PC-3 (cell line): ENCODE measurements at regions not wholly inside any gene's neighbourhood (a gene's known extent, or its start where the extent isn't known, plus 50 kb on each side); places are given as distances from the start of the nearest gene placed in this dataset.

Experiments used
- ATAC-seq: fragments of 200-7000 bp; cut with Tn5 transposase; 2 replicates; pipeline ENCODE4 v1.9.1; 2020; ENCODE audit warnings: mild to moderate bottlenecking, moderate library complexity
- BruUV-seq: library from RNA; stranded (reverse); fragments of 400-500 nt; replicated peaks from 2 replicates; lab custom pipeline; 2021; lab: Mats Ljungman, UMichigan
- CTCF ChIA-PET: fragments of 300-600 bp; sonication (Branson Sonifier 250); formaldehyde crosslinking; loops from one replicate; lab custom pipeline; 2022; ENCODE audit warnings: antibody characterized with exemption; lab: Charles Lee
- POLR2A ChIA-PET: fragments of 300-600 bp; sonication (Branson Sonifier 250); formaldehyde crosslinking; loops from one replicate; lab custom pipeline; 2022; ENCODE audit warnings: antibody characterized with exemption; ENCODE audit not compliant: unreplicated experiment; lab: Charles Lee
- DNase-seq: peaks from one replicate; pipeline ENCODE4 v3.0.0-alpha.2; 2015
- H2AFZ ChIP-seq: fragments of 300-600 bp; sonication (generic); 2 replicates; pipeline ENCODE4 v1.6.0; 2016; ENCODE audit warnings: antibody characterized with exemption, low read length
- H3F3A ChIP-seq: fragments of 300-600 bp; sonication (generic); one replicate; pipeline ENCODE4 v1.6.0; 2017; ENCODE audit warnings: antibody characterized with exemption, low read length, control low read depth, mild to moderate bottlenecking; ENCODE audit not compliant: unreplicated experiment
- H3K27ac ChIP-seq: fragments of 300-600 bp; sonication (generic); 2 replicates; pipeline ENCODE4 v1.5.1; 2016; ENCODE audit warnings: mild to moderate bottlenecking, low read length
- H3K27me3 ChIP-seq: fragments of 300-600 bp; sonication (generic); 2 replicates; pipeline ENCODE4 v1.6.1; 2016; ENCODE audit warnings: low read length, mixed read lengths
- H3K36me3 ChIP-seq: fragments of 300-600 bp; sonication (generic); 2 replicates; pipeline ENCODE4 v1.6.1; 2016; ENCODE audit warnings: low read depth, mixed run types, low read length, mixed read lengths
- H3K4me1 ChIP-seq: fragments of 300-600 bp; sonication (generic); 2 replicates; pipeline ENCODE4 v1.5.1; 2016; ENCODE audit warnings: low read length; ENCODE audit not compliant: insufficient read depth
- H3K4me2 ChIP-seq: fragments of 300-600 bp; sonication (generic); 2 replicates; pipeline ENCODE4 v1.6.0; 2016; ENCODE audit warnings: low read length
- H3K4me3 ChIP-seq: fragments of 300-600 bp; sonication (generic); 2 replicates; pipeline ENCODE4 v1.5.1; 2016; ENCODE audit warnings: mild to moderate bottlenecking, low read length, mixed read lengths
- H3K79me2 ChIP-seq: fragments of 300-600 bp; sonication (generic); 2 replicates; pipeline ENCODE4 v1.6.1; 2017; ENCODE audit warnings: low read length, mixed read lengths
- H3K9ac ChIP-seq: fragments of 300-600 bp; sonication (generic); 2 replicates; pipeline ENCODE4 v1.6.0; 2016; ENCODE audit warnings: mild to moderate bottlenecking, low read length
- H3K9me2 ChIP-seq: fragments of 300-600 bp; sonication (generic); replicated peaks from 2 replicates; pipeline ENCODE4 v1.6.1; 2016; ENCODE audit warnings: mixed run types, low read length, mixed read lengths
- H3K9me3 ChIP-seq: fragments of 300-600 bp; sonication (generic); 2 replicates; pipeline ENCODE4 v1.6.1; 2016; ENCODE audit warnings: low read length, mixed read lengths
- H4K20me1 ChIP-seq: fragments of 300-600 bp; sonication (generic); 2 replicates; pipeline ENCODE4 v1.6.1; 2016; ENCODE audit warnings: low read length, mixed read lengths
- EZH2 ChIP-seq: fragments of 300-600 bp; sonication (generic); IDR thresholded peaks from one replicate; pipeline ENCODE4 v1.6.1; 2017; ENCODE audit warnings: antibody characterized with exemption, mild to moderate bottlenecking, low read length; ENCODE audit not compliant: unreplicated experiment
- EZH2phosphoT487 ChIP-seq: fragments of 300-600 bp; sonication (generic); IDR thresholded peaks from 2 replicates; pipeline ENCODE4 v1.6.1; 2018; ENCODE audit warnings: mild to moderate bottlenecking, antibody characterized with exemption, low read length, borderline replicate concordance
- intact Hi-C: fragments of 100-400 bp; cut with micrococcal nuclease; formaldehyde crosslinking; loops from 2 replicates; pipeline ENCODE4 v1.9.0; 2023
- TF ChIP-seq, protein P1 (sequence below): fragments of 300-600 bp; sonication (generic); conservative IDR thresholded peaks from 2 replicates; pipeline ENCODE4 v1.5.1; 2017; ENCODE audit warnings: antibody characterized with exemption, low read depth, mild to moderate bottlenecking, low read length

DNA sequence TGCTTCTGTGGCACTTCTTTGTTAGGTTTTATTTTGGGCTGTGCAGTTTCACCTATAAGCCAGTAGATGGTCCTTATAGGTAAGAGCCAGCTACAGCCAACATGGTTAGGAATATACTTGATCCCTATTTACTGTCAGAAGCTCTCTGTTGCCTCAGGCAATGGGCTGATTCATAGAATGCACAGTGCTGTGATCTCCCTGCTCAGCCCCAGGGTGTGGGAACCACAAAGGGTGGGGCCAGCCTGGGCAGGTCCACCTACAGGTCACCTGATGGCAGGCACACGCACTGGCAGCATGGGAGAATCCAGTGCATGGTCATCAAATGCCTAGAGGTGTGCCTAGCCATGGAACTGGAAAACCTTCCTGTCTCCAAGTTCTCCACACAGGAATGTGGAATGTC lies 191.9 kb downstream of the MOXD1 start:
- TF ChIP-seq, protein P1, sequence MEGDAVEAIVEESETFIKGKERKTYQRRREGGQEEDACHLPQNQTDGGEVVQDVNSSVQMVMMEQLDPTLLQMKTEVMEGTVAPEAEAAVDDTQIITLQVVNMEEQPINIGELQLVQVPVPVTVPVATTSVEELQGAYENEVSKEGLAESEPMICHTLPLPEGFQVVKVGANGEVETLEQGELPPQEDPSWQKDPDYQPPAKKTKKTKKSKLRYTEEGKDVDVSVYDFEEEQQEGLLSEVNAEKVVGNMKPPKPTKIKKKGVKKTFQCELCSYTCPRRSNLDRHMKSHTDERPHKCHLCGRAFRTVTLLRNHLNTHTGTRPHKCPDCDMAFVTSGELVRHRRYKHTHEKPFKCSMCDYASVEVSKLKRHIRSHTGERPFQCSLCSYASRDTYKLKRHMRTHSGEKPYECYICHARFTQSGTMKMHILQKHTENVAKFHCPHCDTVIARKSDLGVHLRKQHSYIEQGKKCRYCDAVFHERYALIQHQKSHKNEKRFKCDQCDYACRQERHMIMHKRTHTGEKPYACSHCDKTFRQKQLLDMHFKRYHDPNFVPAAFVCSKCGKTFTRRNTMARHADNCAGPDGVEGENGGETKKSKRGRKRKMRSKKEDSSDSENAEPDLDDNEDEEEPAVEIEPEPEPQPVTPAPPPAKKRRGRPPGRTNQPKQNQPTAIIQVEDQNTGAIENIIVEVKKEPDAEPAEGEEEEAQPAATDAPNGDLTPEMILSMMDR: peak; percentile 29; the same call in 1 of the 2 replicates
- no peak for TF ChIP-seq EZH2phosphoT487
- DNase-seq: peak; percentile 78
- H3K27ac ChIP-seq: no peak overlapping the region
- H4K20me1 ChIP-seq: no peaks in the 10 kb centered on the region
- no peaks in the 10 kb centered on the region for H3K79me2 ChIP-seq
- intact Hi-C loops: no loop called here
- peak; percentile 71 for ATAC-seq
- 0 out of 2 replicates have a peak, but pooled peaks cover 4% of the 10 kb centered on the region for H3K4me1 ChIP-seq
- no TSS peak for BruUV-seq
- H3K4me3 ChIP-seq: no peak overlapping the region
- H3K36me3 ChIP-seq: no peaks in the 10 kb centered on the region
- H3K9me3 ChIP-seq: no peaks in the 10 kb centered on the region
- H3K9me2 ChIP-seq: no peaks in the 10 kb centered on the region
- H3K27me3 ChIP-seq: no peaks in the 10 kb centered on the region
- no peak overlapping the region for H3K4me2 ChIP-seq
- no peak overlapping the region for H2AFZ ChIP-seq
- ChIA-PET POLR2A (interaction anchor here (0.6 kb wide), 1 partner anchor 258 kb away, joined by 3 read pairs; the partner anchor contains the start of gene CCN2), CTCF (interaction anchor here (0.6 kb wide), 1 partner anchor 52 kb away, joined by 3 read pairs; no protein-coding TSS in a partner anchor)
- H3K9ac ChIP-seq: no peak overlapping the region
- H3F3A ChIP-seq: no peaks in the 10 kb centered on the region

DNA sequence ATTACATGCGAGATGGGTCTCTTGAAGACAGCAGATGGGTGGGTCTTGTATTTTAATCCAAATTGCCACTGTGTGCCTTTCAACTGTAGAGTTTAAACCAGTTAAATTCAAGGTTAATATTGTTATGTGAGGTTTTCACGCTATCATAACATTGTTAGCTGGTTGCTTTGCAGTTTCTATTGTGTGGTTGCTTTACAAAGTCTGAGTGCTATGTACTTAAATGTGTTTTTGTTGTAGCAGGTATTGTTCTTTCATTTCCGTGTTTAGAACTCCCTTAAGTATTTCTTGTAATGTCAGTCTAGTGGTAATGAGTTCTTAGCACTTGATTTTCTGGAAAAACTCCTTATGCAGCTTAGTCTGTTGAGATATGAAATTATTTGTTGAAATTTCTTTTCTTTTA lies 193.3 kb downstream of the MOXD1 start:
- ChIA-PET CTCF (no interaction called here), POLR2A (no interaction called here)
- Histone ChIP-seq H3K4me1 (0 out of 2 replicates have a peak, but pooled peaks cover 4% of the 10 kb centered on the region), H3K4me3 (no peak overlapping the region), H3K27me3 (no peaks in the 10 kb centered on the region), H3F3A (no peaks in the 10 kb centered on the region), H2AFZ (no peak overlapping the region), H3K9me2 (no peaks in the 10 kb centered on the region), H4K20me1 (no peaks in the 10 kb centered on the region), H3K9ac (no peak overlapping the region), H3K4me2 (no peak overlapping the region), H3K36me3 (no peaks in the 10 kb centered on the region), H3K9me3 (no peaks in the 10 kb centered on the region), H3K27ac (no peak overlapping the region), H3K79me2 (no peaks in the 10 kb centered on the region)
- no TSS peak for BruUV-seq
- intact Hi-C loops: no loop called here
- DNase-seq (no peak), ATAC-seq (no peak)
- TF ChIP-seq EZH2 (no peak), EZH2phosphoT487 (no peak)
- TF ChIP-seq, protein P1: no peak

DNA sequence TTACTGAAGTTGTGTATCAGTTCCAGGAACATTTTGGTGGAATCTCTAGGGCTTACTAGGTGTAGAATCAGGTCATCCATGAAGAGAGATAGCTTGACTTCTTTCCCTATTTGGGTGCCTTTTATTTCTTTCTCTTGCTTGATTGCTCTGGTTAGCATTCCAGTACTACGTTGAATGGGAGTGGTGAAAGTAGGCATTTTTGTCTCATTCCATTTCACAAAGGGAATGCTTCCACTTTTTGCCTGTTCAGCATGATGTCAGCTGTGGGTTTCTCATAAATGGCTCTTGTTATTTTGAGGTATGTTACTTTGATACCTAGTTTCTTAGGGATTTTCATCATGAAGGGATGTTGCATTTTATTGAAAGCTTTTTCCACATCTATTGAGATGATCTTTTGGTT lies 195.3 kb downstream of the MOXD1 start:
- Histone ChIP-seq H3K4me2 (no peak overlapping the region), H4K20me1 (no peaks in the 10 kb centered on the region), H2AFZ (no peak overlapping the region), H3K4me3 (no peak overlapping the region), H3K9me2 (no peaks in the 10 kb centered on the region), H3K4me1 (0 out of 2 replicates have a peak, but pooled peaks cover 4% of the 10 kb centered on the region), H3K79me2 (no peaks in the 10 kb centered on the region), H3F3A (no peaks in the 10 kb centered on the region), H3K27me3 (no peaks in the 10 kb centered on the region), H3K9ac (no peak overlapping the region), H3K9me3 (no peaks in the 10 kb centered on the region), H3K27ac (no peak overlapping the region), H3K36me3 (no peaks in the 10 kb centered on the region)
- no peak for ATAC-seq
- ChIA-PET POLR2A (no interaction called here), CTCF (no interaction called here)
- TF ChIP-seq EZH2phosphoT487 (no peak), EZH2 (no peak)
- TF ChIP-seq, protein P1: no peak
- BruUV-seq: no TSS peak
- DNase-seq: no peak
- intact Hi-C loops: no loop called here
